HL-60 (cell line): ENCODE measurements at regions not wholly inside any gene's neighbourhood (a gene's known extent, or its start where the extent isn't known, plus 50 kb on each side); places are given as distances from the start of the nearest gene placed in this dataset.

Source experiments
- DNase-seq, 2 experiments: peaks; one replicate each; pipeline ENCODE4 v3.0.0-alpha.2; 2010 to 2020; ENCODE audit warnings: low read depth in 1 of 2, low spot score in 1 of 2
- H3K27ac ChIP-seq: fragments of 250-450 bp; sonication (Bioruptor Pico); replicated peaks from 2 replicates; pipeline ENCODE4 v1.5.1; 2020; ENCODE audit warnings: mild to moderate bottlenecking, moderate library complexity
- H3K27me3 ChIP-seq: fragments of 250-450 bp; sonication (Bioruptor Pico); 2 replicates; pipeline ENCODE4 v1.5.1; 2021; ENCODE audit warnings: mild to moderate bottlenecking, moderate library complexity; ENCODE audit not compliant: insufficient read depth, poor library complexity, severe bottlenecking
- H3K4me3 ChIP-seq: replicated peaks from 2 replicates; pipeline ENCODE4 v1.5.1; 2011; ENCODE audit warnings: mild to moderate bottlenecking, control low read depth, low read length; ENCODE audit not compliant: insufficient read depth
- CTCF ChIP-seq: IDR thresholded peaks from one replicate; pipeline ENCODE4 v1.5.1; 2011; ENCODE audit warnings: low read length, control low read depth, inconsistent platforms; ENCODE audit not compliant: insufficient read depth
- GABPA ChIP-seq: IDR thresholded peaks from 2 replicates; pipeline ENCODE4 v1.6.1; 2012; ENCODE audit warnings: low read depth
- POLR2AphosphoS5 ChIP-seq: IDR thresholded peaks from 2 replicates; pipeline ENCODE4 v1.6.1; 2012; ENCODE audit warnings: low read depth
- REST ChIP-seq: IDR thresholded peaks from 2 replicates; pipeline ENCODE4 v1.6.1; 2012; ENCODE audit warnings: low read depth; ENCODE audit not compliant: insufficient replicate concordance
- SPI1 ChIP-seq: IDR thresholded peaks from 2 replicates; pipeline ENCODE4 v1.6.1; 2012; ENCODE audit warnings: low read depth, mild to moderate bottlenecking, borderline replicate concordance

- Histone ChIP-seq H3K4me3 (no peak overlapping the region), H3K27me3 (no peaks in the 10 kb centered on the region), H3K27ac (no peak overlapping the region)
- DNase-seq = no peak
- TF ChIP-seq CTCF (no peak), POLR2AphosphoS5 (no peak), GABPA (no peak), REST (no peak), SPI1 (no peak)
Observed at GRCh38 chr6:139514819-139515218, 140.4 kb upstream of the CITED2 start.

DNA sequence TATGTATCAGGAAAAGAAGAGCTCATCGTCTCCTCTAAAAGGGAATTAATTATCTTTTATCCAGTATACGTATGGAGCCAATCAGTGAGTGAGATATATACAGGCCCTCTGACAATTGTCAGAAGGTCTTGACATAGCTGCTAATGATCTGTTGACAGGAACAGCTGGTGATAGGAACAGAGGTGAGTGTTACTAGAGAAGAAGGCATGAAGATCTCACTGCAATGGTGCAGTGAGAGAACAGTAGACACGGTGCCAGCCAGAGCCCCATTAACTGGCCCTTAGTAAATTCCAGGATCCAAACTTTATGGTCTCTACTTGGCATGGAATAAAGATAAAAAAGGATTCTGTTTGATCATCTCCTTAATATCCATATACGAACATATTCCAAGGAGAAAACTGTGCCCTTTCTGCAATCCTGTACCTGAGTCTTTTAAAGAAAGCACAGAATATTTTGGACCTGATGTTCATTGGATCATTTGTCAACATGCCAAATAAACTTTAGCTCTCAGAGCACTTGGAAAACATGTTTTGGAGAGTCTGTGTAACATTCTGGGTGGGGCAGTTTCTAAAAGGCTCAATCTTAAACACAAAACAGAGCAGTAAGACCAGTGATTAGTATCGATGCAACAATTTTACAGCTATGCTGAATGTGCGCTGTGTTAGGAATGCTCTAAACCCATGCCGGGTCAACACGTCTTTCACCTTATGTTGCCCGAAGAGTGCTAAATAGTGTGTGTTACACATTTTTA lies 135.8 kb upstream of the CITED2 start:
- DNase-seq = no peak
- no peak overlapping the region for H3K4me3 ChIP-seq
- no peak overlapping the region for H3K27ac ChIP-seq

More for the DNA sequence above, 135.8 kb upstream of the CITED2 start:
- no peak for TF ChIP-seq REST
- TF ChIP-seq GABPA = no peak
- TF ChIP-seq SPI1 = no peak
- TF ChIP-seq CTCF = no peak
- no peak for TF ChIP-seq POLR2AphosphoS5
- no peaks in the 10 kb centered on the region for H3K27me3 ChIP-seq
